ENCODE measurements at regions not wholly inside any gene's neighbourhood (a gene's known extent, or its start where the extent isn't known, plus 50 kb on each side); places are given as distances from the start of the nearest gene placed in this dataset.

DNA sequence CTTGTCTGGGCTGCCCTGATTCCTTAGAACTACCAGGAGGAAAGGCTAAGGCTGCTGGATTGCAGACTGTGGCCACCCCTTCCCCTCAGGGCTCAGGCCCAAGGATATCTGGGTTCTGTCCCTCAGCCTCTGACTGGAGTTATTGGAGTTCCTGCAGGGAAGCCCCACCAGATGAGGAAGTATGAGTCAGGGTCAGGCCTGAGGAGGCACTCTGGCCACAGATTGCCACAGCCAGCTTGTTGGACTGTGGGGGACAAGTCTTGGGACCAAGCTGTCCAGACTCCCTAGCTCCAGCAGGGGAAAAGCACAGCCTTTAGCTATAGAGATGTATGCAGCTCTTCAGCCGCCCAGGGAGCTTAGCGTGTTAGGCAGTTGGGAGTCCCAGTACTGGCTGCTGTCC is 381.9 kb upstream of the TOM1L1 start:
- Histone ChIP-seq H3K23ac (ENCODE audit: insufficient read length) (no peak overlapping the region), H2BK120ac (replicated peaks; ENCODE audit: low read depth, low read length) (no peak overlapping the region), H3K14ac (ENCODE audit: insufficient read length) (no peak overlapping the region), H2AK5ac (ENCODE audit: low read depth, low read length) (no peak overlapping the region), H3K9ac (replicated peaks in 1 of 4; ENCODE audit: extremely low read depth in 1 of 4, low read depth in 3 of 4, low read length in 3 of 4) (no peak overlapping the region), H2BK15ac (ENCODE audit: low read length) (no peak overlapping the region), H3K18ac (ENCODE audit: extremely low read depth, low read length) (no peak overlapping the region), H3K23me2 (ENCODE audit: low read depth, low read length) (no peaks in the 10 kb centered on the region), H3K36me3 (ENCODE audit: control insufficient read depth in 2 of 4, insufficient read depth in 4 of 4, low read length in 3 of 4) (no peaks in the 10 kb centered on the region), H3K27me3 (replicated peaks in 1 of 4; ENCODE audit: control insufficient read depth in 3 of 4, extremely low read depth in 1 of 4, insufficient read depth in 3 of 4, low read length in 3 of 4) (no peaks in the 10 kb centered on the region), H3K4ac (replicated peaks; ENCODE audit: insufficient read length, low read depth, low read length) (no peak overlapping the region), H4K5ac (ENCODE audit: insufficient read length, low read depth, low read length) (no peak overlapping the region), H4K91ac (replicated peaks; ENCODE audit: insufficient read length, low read length) (no peak overlapping the region), H2BK5ac (ENCODE audit: low read depth, low read length) (no peak overlapping the region), H4K20me1 (replicated peaks in 1 of 2; ENCODE audit: control insufficient read depth in 1 of 2, insufficient read depth in 2 of 2, low read length in 2 of 2) (no peaks in the 10 kb centered on the region), H3K27ac (ENCODE audit: low read depth, low read length) (no peak overlapping the region), H4K8ac (ENCODE audit: extremely low read depth, insufficient read depth, low read length) (no peak overlapping the region), H2AFZ (ENCODE audit: low read length) (no peak overlapping the region), H3K79me2 (ENCODE audit: control insufficient read depth in 1 of 2, insufficient read depth in 2 of 2, low read length in 2 of 2) (no peaks in the 10 kb centered on the region), H2BK20ac (ENCODE audit: low read length) (no peak overlapping the region), H3K4me3 (ENCODE audit: extremely low read depth in 1 of 4, insufficient read depth in 2 of 4, low read depth in 3 of 4, low read length in 4 of 4) (no peak overlapping the region), H3K79me1 (ENCODE audit: low read depth, low read length) (no peaks in the 10 kb centered on the region), H3K4me1 (replicated peaks in 1 of 4; ENCODE audit: control insufficient read depth in 3 of 4, insufficient read depth in 4 of 4, low read length in 3 of 4) (no peaks in the 10 kb centered on the region; a peak in 1 of 7 replicates), H3K56ac (replicated peaks; ENCODE audit: insufficient read length, low read depth, low read length) (no peak overlapping the region), H2BK12ac (ENCODE audit: low read depth, low read length) (no peak overlapping the region), H3K9me3 (ENCODE audit: insufficient read depth in 2 of 2, low read depth in 1 of 2, low read length in 1 of 2) (no peaks in the 10 kb centered on the region), H3K4me2 (ENCODE audit: insufficient read depth in 1 of 2, low read depth in 2 of 2, low read length in 2 of 2) (no peak overlapping the region)
- FAIRE-seq, result no peak
- CTCF ChIA-PET (ENCODE audit: partially characterized antibody), result interaction anchor here (0.5 to 1.1 kb wide), 2 partner anchors 9 to 92 kb away, joined by 3 read pairs; no protein-coding TSS in a partner anchor
- no peak for DNase-seq (ENCODE audit: low read depth in 1 of 2, low spot score in 2 of 2)
- TF ChIP-seq, protein P1, sequence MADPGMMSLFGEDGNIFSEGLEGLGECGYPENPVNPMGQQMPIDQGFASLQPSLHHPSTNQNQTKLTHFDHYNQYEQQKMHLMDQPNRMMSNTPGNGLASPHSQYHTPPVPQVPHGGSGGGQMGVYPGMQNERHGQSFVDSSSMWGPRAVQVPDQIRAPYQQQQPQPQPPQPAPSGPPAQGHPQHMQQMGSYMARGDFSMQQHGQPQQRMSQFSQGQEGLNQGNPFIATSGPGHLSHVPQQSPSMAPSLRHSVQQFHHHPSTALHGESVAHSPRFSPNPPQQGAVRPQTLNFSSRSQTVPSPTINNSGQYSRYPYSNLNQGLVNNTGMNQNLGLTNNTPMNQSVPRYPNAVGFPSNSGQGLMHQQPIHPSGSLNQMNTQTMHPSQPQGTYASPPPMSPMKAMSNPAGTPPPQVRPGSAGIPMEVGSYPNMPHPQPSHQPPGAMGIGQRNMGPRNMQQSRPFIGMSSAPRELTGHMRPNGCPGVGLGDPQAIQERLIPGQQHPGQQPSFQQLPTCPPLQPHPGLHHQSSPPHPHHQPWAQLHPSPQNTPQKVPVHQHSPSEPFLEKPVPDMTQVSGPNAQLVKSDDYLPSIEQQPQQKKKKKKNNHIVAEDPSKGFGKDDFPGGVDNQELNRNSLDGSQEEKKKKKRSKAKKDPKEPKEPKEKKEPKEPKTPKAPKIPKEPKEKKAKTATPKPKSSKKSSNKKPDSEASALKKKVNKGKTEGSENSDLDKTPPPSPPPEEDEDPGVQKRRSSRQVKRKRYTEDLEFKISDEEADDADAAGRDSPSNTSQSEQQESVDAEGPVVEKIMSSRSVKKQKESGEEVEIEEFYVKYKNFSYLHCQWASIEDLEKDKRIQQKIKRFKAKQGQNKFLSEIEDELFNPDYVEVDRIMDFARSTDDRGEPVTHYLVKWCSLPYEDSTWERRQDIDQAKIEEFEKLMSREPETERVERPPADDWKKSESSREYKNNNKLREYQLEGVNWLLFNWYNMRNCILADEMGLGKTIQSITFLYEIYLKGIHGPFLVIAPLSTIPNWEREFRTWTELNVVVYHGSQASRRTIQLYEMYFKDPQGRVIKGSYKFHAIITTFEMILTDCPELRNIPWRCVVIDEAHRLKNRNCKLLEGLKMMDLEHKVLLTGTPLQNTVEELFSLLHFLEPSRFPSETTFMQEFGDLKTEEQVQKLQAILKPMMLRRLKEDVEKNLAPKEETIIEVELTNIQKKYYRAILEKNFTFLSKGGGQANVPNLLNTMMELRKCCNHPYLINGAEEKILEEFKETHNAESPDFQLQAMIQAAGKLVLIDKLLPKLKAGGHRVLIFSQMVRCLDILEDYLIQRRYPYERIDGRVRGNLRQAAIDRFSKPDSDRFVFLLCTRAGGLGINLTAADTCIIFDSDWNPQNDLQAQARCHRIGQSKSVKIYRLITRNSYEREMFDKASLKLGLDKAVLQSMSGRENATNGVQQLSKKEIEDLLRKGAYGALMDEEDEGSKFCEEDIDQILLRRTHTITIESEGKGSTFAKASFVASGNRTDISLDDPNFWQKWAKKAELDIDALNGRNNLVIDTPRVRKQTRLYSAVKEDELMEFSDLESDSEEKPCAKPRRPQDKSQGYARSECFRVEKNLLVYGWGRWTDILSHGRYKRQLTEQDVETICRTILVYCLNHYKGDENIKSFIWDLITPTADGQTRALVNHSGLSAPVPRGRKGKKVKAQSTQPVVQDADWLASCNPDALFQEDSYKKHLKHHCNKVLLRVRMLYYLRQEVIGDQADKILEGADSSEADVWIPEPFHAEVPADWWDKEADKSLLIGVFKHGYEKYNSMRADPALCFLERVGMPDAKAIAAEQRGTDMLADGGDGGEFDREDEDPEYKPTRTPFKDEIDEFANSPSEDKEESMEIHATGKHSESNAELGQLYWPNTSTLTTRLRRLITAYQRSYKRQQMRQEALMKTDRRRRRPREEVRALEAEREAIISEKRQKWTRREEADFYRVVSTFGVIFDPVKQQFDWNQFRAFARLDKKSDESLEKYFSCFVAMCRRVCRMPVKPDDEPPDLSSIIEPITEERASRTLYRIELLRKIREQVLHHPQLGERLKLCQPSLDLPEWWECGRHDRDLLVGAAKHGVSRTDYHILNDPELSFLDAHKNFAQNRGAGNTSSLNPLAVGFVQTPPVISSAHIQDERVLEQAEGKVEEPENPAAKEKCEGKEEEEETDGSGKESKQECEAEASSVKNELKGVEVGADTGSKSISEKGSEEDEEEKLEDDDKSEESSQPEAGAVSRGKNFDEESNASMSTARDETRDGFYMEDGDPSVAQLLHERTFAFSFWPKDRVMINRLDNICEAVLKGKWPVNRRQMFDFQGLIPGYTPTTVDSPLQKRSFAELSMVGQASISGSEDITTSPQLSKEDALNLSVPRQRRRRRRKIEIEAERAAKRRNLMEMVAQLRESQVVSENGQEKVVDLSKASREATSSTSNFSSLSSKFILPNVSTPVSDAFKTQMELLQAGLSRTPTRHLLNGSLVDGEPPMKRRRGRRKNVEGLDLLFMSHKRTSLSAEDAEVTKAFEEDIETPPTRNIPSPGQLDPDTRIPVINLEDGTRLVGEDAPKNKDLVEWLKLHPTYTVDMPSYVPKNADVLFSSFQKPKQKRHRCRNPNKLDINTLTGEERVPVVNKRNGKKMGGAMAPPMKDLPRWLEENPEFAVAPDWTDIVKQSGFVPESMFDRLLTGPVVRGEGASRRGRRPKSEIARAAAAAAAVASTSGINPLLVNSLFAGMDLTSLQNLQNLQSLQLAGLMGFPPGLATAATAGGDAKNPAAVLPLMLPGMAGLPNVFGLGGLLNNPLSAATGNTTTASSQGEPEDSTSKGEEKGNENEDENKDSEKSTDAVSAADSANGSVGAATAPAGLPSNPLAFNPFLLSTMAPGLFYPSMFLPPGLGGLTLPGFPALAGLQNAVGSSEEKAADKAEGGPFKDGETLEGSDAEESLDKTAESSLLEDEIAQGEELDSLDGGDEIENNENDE (IDR thresholded peaks at IDR 0.05; ENCODE audit: insufficient replicate concordance, low read length), result no peak
- 82% methylated on average over 2 of the region's 2 CpGs; no CpG with 5 or more reads in 1 of the 2 experiments for WGBS, 2 experiments (ENCODE audit: extremely low coverage in 1 of 2, insufficient coverage in 1 of 2, insufficient read length in 1 of 2, insufficient replicate concordance in 2 of 2, low coverage in 1 of 2, low lambda C conversion rate in 2 of 2, missing lambda C conversion rate in 1 of 2)
- POLR2A ChIA-PET (ENCODE audit: partially characterized antibody), result no interaction called here
